ENCODE measurements at regions not wholly inside any gene's neighbourhood (a gene's known extent, or its start where the extent isn't known, plus 50 kb on each side); places are given as distances from the start of the nearest gene placed in this dataset.

GRCh38 chrX:15127010-15127409 is 142.9 kb downstream of the ASB9 start:
- peak; percentile 13; the same call in 1 of the 2 replicates for TF ChIP-seq CTCF (conservative IDR thresholded peaks at IDR 0.05)
- TF ChIP-seq ZFX (IDR thresholded peaks at IDR 0.05): no peak
- H3K27ac ChIP-seq: no peak overlapping the region

- no peak overlapping the region for H3K27ac ChIP-seq
- no peak for TF ChIP-seq CTCF (conservative IDR thresholded peaks at IDR 0.05)
- TF ChIP-seq ZFX (IDR thresholded peaks at IDR 0.05): no peak
These were observed 153.0 kb downstream of the ASB9 start for GRCh38 chrX:15116900-15117299.

GRCh38 chrX:15114743-15115566 is 154.9 kb downstream of the ASB9 start:
- TF ChIP-seq CTCF (conservative IDR thresholded peaks at IDR 0.05): no peak
- no peak for TF ChIP-seq ZFX (IDR thresholded peaks at IDR 0.05)
- no peak overlapping the region for H3K27ac ChIP-seq

GRCh38 chrX:15107367-15107988 is 162.4 kb downstream of the ASB9 start:
- TF ChIP-seq CTCF (conservative IDR thresholded peaks at IDR 0.05): no peak
- no peak for TF ChIP-seq ZFX (IDR thresholded peaks at IDR 0.05)
- H3K27ac ChIP-seq: no peak overlapping the region

- H3K27ac ChIP-seq: no peak overlapping the region
- TF ChIP-seq ZFX (IDR thresholded peaks at IDR 0.05): no peak
- no peak for TF ChIP-seq CTCF (conservative IDR thresholded peaks at IDR 0.05)
These were observed 171.4 kb downstream of the ASB9 start for GRCh38 chrX:15098505-15098904.

GRCh38 chrX:15087747-15088146 is 182.1 kb downstream of the ASB9 start:
- no peak overlapping the region for H3K27ac ChIP-seq
- TF ChIP-seq CTCF (conservative IDR thresholded peaks at IDR 0.05) (no peak), ZFX (IDR thresholded peaks at IDR 0.05) (no peak)

GRCh38 chrX:15073313-15073712 is 196.6 kb downstream of the ASB9 start:
- TF ChIP-seq ZFX (IDR thresholded peaks at IDR 0.05) (no peak), CTCF (conservative IDR thresholded peaks at IDR 0.05) (no peak)
- H3K27ac ChIP-seq: no peak overlapping the region

All from C4-2B (cell line).